ENCODE measurements at regions not wholly inside any gene's neighbourhood (a gene's known extent, or its start where the extent isn't known, plus 50 kb on each side); places are given as distances from the start of the nearest gene placed in this dataset.

DNA sequence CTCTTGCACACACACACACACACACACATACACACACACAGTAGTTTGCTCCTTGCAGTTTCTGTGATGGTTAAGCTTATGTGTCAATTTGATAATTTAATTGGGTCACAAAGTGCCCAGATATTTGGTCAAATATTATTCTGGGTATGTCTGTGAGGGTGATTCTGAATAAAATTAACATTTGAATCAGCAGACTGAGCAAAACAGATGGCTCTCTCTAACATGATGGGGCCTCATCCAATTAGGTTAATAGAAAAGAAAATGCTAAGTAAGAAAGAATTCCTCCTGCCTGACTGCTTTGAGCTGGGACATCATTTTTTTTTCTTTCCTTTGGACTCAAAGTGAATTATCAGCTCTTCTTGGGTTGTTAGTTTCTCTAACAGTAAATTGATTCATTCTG, 191.2 kb upstream of the INTU start:
- no peaks in the 10 kb centered on the region for H3K27me3 ChIP-seq (ENCODE audit: insufficient read depth, low read length, poor library complexity)
- H3K4me2 ChIP-seq (ENCODE audit: insufficient read depth, low read length) = no peak overlapping the region
- H3K9ac ChIP-seq (ENCODE audit: low read depth, low read length) = no peak overlapping the region
- no peaks in the 10 kb centered on the region for H3K79me2 ChIP-seq (ENCODE audit: insufficient read depth, low read length)
- DNase-seq (no peak), ATAC-seq (ENCODE audit: insufficient read depth, low read depth) (no peak)
- H4K20me1 ChIP-seq (ENCODE audit: insufficient read depth, low read length) = no peaks in the 10 kb centered on the region
- no peaks in the 10 kb centered on the region for H3K9me3 ChIP-seq (ENCODE audit: insufficient read depth, low read length, severe bottlenecking)
- no peaks in the 10 kb centered on the region for H3K4me1 ChIP-seq (ENCODE audit: insufficient read depth, low read length)
- no peak overlapping the region for H3K27ac ChIP-seq (ENCODE audit: low read length)
- H2AFZ ChIP-seq (ENCODE audit: low read depth, low read length) = no peak overlapping the region
- TF ChIP-seq EZH2 (IDR thresholded peaks at IDR 0.05; ENCODE audit: borderline replicate concordance, low read depth, low read length, severe bottlenecking) = no peak
- TF ChIP-seq, protein P1, sequence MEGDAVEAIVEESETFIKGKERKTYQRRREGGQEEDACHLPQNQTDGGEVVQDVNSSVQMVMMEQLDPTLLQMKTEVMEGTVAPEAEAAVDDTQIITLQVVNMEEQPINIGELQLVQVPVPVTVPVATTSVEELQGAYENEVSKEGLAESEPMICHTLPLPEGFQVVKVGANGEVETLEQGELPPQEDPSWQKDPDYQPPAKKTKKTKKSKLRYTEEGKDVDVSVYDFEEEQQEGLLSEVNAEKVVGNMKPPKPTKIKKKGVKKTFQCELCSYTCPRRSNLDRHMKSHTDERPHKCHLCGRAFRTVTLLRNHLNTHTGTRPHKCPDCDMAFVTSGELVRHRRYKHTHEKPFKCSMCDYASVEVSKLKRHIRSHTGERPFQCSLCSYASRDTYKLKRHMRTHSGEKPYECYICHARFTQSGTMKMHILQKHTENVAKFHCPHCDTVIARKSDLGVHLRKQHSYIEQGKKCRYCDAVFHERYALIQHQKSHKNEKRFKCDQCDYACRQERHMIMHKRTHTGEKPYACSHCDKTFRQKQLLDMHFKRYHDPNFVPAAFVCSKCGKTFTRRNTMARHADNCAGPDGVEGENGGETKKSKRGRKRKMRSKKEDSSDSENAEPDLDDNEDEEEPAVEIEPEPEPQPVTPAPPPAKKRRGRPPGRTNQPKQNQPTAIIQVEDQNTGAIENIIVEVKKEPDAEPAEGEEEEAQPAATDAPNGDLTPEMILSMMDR (IDR thresholded peaks at IDR 0.05; ENCODE audit: borderline replicate concordance, extremely low read depth, low read length, poor library complexity, severe bottlenecking) = no peak
- H3K36me3 ChIP-seq (ENCODE audit: insufficient read depth, low read length) = no peaks in the 10 kb centered on the region
- H3K4me3 ChIP-seq (ENCODE audit: low read depth in 1 of 2, low read length in 2 of 2) = no peak overlapping the region

DNA sequence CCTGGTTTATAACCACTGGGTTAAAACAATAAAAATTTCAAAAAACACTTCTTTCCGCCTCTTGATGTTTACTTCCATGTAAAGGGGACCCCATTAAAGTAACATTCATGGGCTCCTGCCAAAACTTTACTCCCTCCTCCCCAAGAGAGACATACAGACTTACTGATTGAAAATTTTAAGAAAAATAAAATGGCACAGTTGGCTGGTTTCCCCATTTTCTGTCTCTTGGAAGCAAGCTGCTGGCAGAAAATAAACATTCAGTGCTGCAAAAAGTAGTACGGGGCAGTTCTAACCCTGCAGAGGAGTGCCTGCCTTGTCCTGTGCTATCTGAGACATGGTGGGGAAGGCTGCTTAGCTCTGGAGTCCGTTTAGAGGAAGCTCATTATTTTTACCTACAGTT, 187.3 kb upstream of the INTU start:
- no peak for ATAC-seq (ENCODE audit: insufficient read depth, low read depth)
- Histone ChIP-seq H2AFZ (ENCODE audit: low read depth, low read length) (no peak overlapping the region), H3K4me2 (ENCODE audit: insufficient read depth, low read length) (no peak overlapping the region), H3K36me3 (ENCODE audit: insufficient read depth, low read length) (no peaks in the 10 kb centered on the region), H4K20me1 (ENCODE audit: insufficient read depth, low read length) (no peaks in the 10 kb centered on the region), H3K79me2 (ENCODE audit: insufficient read depth, low read length) (no peaks in the 10 kb centered on the region), H3K4me1 (ENCODE audit: insufficient read depth, low read length) (no peaks in the 10 kb centered on the region), H3K27ac (ENCODE audit: low read length) (no peak overlapping the region), H3K27me3 (ENCODE audit: insufficient read depth, low read length, poor library complexity) (no peaks in the 10 kb centered on the region), H3K9ac (ENCODE audit: low read depth, low read length) (no peak overlapping the region), H3K4me3 (ENCODE audit: low read depth in 1 of 2, low read length in 2 of 2) (no peak overlapping the region), H3K9me3 (ENCODE audit: insufficient read depth, low read length, severe bottlenecking) (no peaks in the 10 kb centered on the region)
- no peak for TF ChIP-seq EZH2 (IDR thresholded peaks at IDR 0.05; ENCODE audit: borderline replicate concordance, low read depth, low read length, severe bottlenecking)
- TF ChIP-seq, protein P1 (IDR thresholded peaks at IDR 0.05; ENCODE audit: borderline replicate concordance, extremely low read depth, low read length, poor library complexity, severe bottlenecking) = no peak
- no peak for DNase-seq

DNA sequence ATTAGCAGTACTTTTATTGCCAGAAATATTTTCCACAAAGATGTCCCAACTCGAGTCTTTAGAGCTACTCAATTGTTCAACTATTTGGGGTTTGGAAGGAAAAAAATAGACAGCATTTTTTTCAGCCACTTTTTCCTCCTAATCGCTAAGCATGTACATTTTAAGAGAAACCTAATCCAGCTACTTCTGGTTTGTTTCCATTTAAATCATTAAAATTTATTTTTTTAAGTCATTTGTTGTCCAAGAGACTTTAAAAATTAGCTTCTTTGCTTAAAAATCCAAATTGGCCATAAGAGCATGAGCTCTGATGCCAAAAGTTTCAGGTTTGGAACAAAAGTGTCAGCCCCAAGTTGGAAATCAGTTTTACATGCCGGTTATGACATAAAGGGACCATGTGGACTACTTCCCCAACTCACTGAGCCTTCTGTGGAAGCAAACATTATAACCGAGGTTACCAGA, 186.3 kb upstream of the INTU start:
- Histone ChIP-seq H3K79me2 (ENCODE audit: insufficient read depth, low read length) (no peaks in the 10 kb centered on the region), H3K4me3 (ENCODE audit: low read depth in 1 of 2, low read length in 2 of 2) (no peak overlapping the region), H3K27me3 (ENCODE audit: insufficient read depth, low read length, poor library complexity) (no peaks in the 10 kb centered on the region), H3K27ac (ENCODE audit: low read length) (no peak overlapping the region), H3K4me1 (ENCODE audit: insufficient read depth, low read length) (no peaks in the 10 kb centered on the region), H3K9me3 (ENCODE audit: insufficient read depth, low read length, severe bottlenecking) (no peaks in the 10 kb centered on the region), H3K9ac (ENCODE audit: low read depth, low read length) (no peak overlapping the region), H2AFZ (ENCODE audit: low read depth, low read length) (no peak overlapping the region), H4K20me1 (ENCODE audit: insufficient read depth, low read length) (no peaks in the 10 kb centered on the region), H3K36me3 (ENCODE audit: insufficient read depth, low read length) (no peaks in the 10 kb centered on the region), H3K4me2 (ENCODE audit: insufficient read depth, low read length) (no peak overlapping the region)
- no peak for TF ChIP-seq EZH2 (IDR thresholded peaks at IDR 0.05; ENCODE audit: borderline replicate concordance, low read depth, low read length, severe bottlenecking)
- TF ChIP-seq, protein P1 (IDR thresholded peaks at IDR 0.05; ENCODE audit: borderline replicate concordance, extremely low read depth, low read length, poor library complexity, severe bottlenecking) = no peak
- DNase-seq (no peak), ATAC-seq (ENCODE audit: insufficient read depth, low read depth) (no peak)

DNA sequence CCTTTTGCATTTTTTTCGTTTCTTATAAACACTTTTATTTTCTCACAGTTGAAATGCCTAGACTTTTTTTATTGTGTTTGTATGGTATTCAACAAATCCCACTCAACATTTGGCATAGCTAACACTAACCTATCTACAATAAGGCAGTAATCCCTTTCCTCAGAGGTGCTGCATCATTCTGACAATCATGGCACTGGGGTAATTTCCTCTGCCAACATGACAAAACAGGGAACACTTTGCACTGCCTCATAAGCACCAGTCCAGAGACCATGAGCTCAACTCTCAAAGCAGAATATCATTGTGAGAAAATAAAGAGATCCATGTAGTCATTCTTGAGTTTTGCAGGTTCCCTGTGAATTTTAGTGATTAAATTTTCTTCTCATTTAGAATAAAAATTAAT, 183.8 kb upstream of the INTU start:
- H3K27me3 ChIP-seq (ENCODE audit: insufficient read depth, low read length, poor library complexity) = no peaks in the 10 kb centered on the region
- no peaks in the 10 kb centered on the region for H4K20me1 ChIP-seq (ENCODE audit: insufficient read depth, low read length)
- H3K4me2 ChIP-seq (ENCODE audit: insufficient read depth, low read length) = no peak overlapping the region
- H3K79me2 ChIP-seq (ENCODE audit: insufficient read depth, low read length) = no peaks in the 10 kb centered on the region
- no peaks in the 10 kb centered on the region for H3K9me3 ChIP-seq (ENCODE audit: insufficient read depth, low read length, severe bottlenecking)
- DNase-seq (no peak), ATAC-seq (ENCODE audit: insufficient read depth, low read depth) (no peak)
- no peaks in the 10 kb centered on the region for H3K36me3 ChIP-seq (ENCODE audit: insufficient read depth, low read length)
- no peak overlapping the region for H2AFZ ChIP-seq (ENCODE audit: low read depth, low read length)
- no peaks in the 10 kb centered on the region for H3K4me1 ChIP-seq (ENCODE audit: insufficient read depth, low read length)
- H3K9ac ChIP-seq (ENCODE audit: low read depth, low read length) = no peak overlapping the region
- H3K4me3 ChIP-seq (ENCODE audit: low read depth in 1 of 2, low read length in 2 of 2) = no peak overlapping the region
- no peak overlapping the region for H3K27ac ChIP-seq (ENCODE audit: low read length)
- TF ChIP-seq, protein P1 (IDR thresholded peaks at IDR 0.05; ENCODE audit: borderline replicate concordance, extremely low read depth, low read length, poor library complexity, severe bottlenecking) = no peak
- TF ChIP-seq EZH2 (IDR thresholded peaks at IDR 0.05; ENCODE audit: borderline replicate concordance, low read depth, low read length, severe bottlenecking) = no peak
